Left lung (tissue), 4 donors: ENCODE measurements at regions not wholly inside any gene's neighbourhood (a gene's known extent, or its start where the extent isn't known, plus 50 kb on each side); places are given as distances from the start of the nearest gene placed in this dataset.

Experiments used
- ATAC-seq: fragments of 200-7000 bp; cut with Tn5 transposase; one replicate; pipeline ENCODE4 v1.9.1; 2020; ENCODE audit warnings: moderate library complexity
- DNase-seq, 4 donors: peaks; one replicate each; pipeline ENCODE4 v3.0.0-alpha.2; 2013 to 2020
- H3K27ac ChIP-seq, 2 donors: fragments of 200-600 bp; sonication (generic) in 1 of 2; one replicate each; pipeline versions ENCODE4 v1.5.0 to v1.8.0; 2020 to 2021
- H3K27me3 ChIP-seq, 2 donors: fragments of 200-600 bp; sonication (generic) in 1 of 2; one replicate each; pipeline versions ENCODE4 v1.5.0 to v1.8.0; 2020 to 2021
- H3K36me3 ChIP-seq, 2 donors: fragments of 200-600 bp; sonication (generic) in 1 of 2; one replicate each; pipeline versions ENCODE4 v1.5.0 to v1.8.0; 2020 to 2021
- H3K4me1 ChIP-seq, 2 donors: fragments of 200-600 bp; one replicate each; pipeline ENCODE4 v1.8.0; 2021
- H3K4me3 ChIP-seq, 2 donors: fragments of 200-600 bp; sonication (generic) in 1 of 2; one replicate each; pipeline versions ENCODE4 v1.5.0 to v1.8.0; 2020 to 2021; ENCODE audit warnings: mild to moderate bottlenecking in 1 of 2
- H3K9me3 ChIP-seq, 2 donors: fragments of 200-600 bp; sonication (generic) in 1 of 2; one replicate each; pipeline versions ENCODE4 v1.5.0 to v1.8.0; 2020 to 2021
- CTCF ChIP-seq, 2 donors: fragments of 200-600 bp; sonication (generic) in 1 of 2; IDR thresholded peaks; one replicate each; pipeline versions ENCODE4 v1.5.0 to v1.8.0; 2021; ENCODE audit warnings: antibody characterized with exemption in 2 of 2
- intact Hi-C, 2 donors: fragments of 100-400 bp; cut with DNase I; formaldehyde crosslinking; loops; one replicate each; pipeline versions ENCODE4 v1.11.2 to v1.14.2; 2022
- donor health status: DM: no; HTN: yes; CAD: no.
- donor health status: DM: no; HTN: no; CAD: no.

GRCh38 chr10:118926072-118926417 lies 103.5 kb upstream of the NANOS1 start:
- Histone ChIP-seq H3K36me3 (no peaks in the 10 kb centered on the region), H3K4me3 (no peak overlapping the region), H3K27ac (no peak overlapping the region), H3K27me3 (no peaks in the 10 kb centered on the region), H3K9me3 (peaks cover 0 to 15% of the 10 kb centered on the region in 2 donors), H3K4me1 (no peaks in the 10 kb centered on the region)
- DNase-seq: no peak
- ATAC-seq: no peak
- intact Hi-C loops: no loop called here
- TF ChIP-seq CTCF (IDR thresholded peaks at IDR 0.05): no peak

- no peak for DNase-seq
Measured at GRCh38 chr10:118926441-118926840, 103.1 kb upstream of the NANOS1 start.

GRCh38 chr10:118926903-118927302 lies 102.6 kb upstream of the NANOS1 start:
- no peak for TF ChIP-seq CTCF (IDR thresholded peaks at IDR 0.05)
- Histone ChIP-seq H3K4me1 (no peaks in the 10 kb centered on the region), H3K36me3 (no peaks in the 10 kb centered on the region), H3K4me3 (no peak overlapping the region), H3K27me3 (no peaks in the 10 kb centered on the region), H3K27ac (no peak overlapping the region), H3K9me3 (peaks cover 0 to 24% of the 10 kb centered on the region in 2 donors)
- DNase-seq (no peak), ATAC-seq (no peak)
- intact Hi-C loops: no loop called here

More at GRCh38 chr10:118926441-118926840, 103.1 kb upstream of the NANOS1 start:
- Histone ChIP-seq H3K27me3 (no peaks in the 10 kb centered on the region), H3K4me3 (no peak overlapping the region), H3K27ac (no peak overlapping the region), H3K9me3 (peaks cover 0 to 19% of the 10 kb centered on the region in 2 donors), H3K36me3 (no peaks in the 10 kb centered on the region), H3K4me1 (no peaks in the 10 kb centered on the region)
- intact Hi-C loops: no loop called here
- TF ChIP-seq CTCF (IDR thresholded peaks at IDR 0.05): no peak
- ATAC-seq: no peak

GRCh38 chr10:118927321-118927720 lies 102.2 kb upstream of the NANOS1 start:
- Histone ChIP-seq H3K9me3 (peaks cover 0 to 27% of the 10 kb centered on the region in 2 donors), H3K27me3 (no peaks in the 10 kb centered on the region), H3K4me3 (no peak overlapping the region), H3K4me1 (no peaks in the 10 kb centered on the region), H3K27ac (no peak overlapping the region), H3K36me3 (no peaks in the 10 kb centered on the region)
- no peak for TF ChIP-seq CTCF (IDR thresholded peaks at IDR 0.05)
- ATAC-seq (no peak), DNase-seq (no peak)
- intact Hi-C loops: no loop called here

GRCh38 chr10:118930614-118931013 lies 98.9 kb upstream of the NANOS1 start:
- Histone ChIP-seq H3K27me3 (no peaks in the 10 kb centered on the region), H3K27ac (no peak overlapping the region), H3K4me3 (no peak overlapping the region), H3K9me3 (peaks cover 0 to 27% of the 10 kb centered on the region in 2 donors), H3K4me1 (no peaks in the 10 kb centered on the region), H3K36me3 (no peaks in the 10 kb centered on the region)
- ATAC-seq (no peak), DNase-seq (no peak)
- intact Hi-C loops: no loop called here
- TF ChIP-seq CTCF (IDR thresholded peaks at IDR 0.05): no peak
